ENCODE measurements at regions not wholly inside any gene's neighbourhood (a gene's known extent, or its start where the extent isn't known, plus 50 kb on each side); places are given as distances from the start of the nearest gene placed in this dataset.

DNA sequence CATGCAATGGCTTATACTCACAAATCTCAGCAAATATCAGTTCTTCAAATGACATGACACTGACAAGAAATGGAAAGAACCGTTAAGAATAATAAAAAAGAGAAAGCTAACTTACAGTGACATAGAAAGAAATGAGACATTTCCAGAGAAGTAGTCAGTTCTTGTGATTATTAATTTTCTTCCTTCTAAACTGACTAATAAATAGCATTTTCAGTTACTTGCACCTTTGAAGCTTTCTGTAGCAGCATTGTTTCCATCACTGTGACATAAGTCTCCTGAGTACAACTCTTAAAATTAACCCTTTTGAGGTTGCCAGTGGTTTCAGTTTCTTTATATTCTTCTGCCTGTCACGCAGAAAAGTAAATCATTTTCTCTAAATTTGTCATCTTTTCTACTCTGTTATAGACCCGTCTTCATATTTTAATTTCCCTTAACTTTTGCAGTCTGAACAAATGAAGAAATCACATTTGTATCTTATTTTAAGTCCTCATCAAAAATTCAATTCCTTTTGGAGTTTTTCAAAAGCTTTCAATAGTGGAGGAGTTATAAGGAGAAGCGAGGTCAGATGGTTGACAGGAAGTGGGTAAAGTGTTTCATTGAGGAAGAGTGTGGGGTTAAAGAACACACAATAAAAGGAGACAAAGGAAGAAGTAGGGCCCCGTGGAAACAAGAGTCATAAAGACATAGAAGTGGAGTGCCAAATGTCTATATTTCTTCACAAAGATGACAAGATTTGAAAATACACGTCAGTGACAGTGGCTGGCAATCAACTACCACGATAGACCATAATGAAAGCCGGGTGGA is 57.9 kb upstream of the S1PR1 start:
- Histone ChIP-seq H2AK5ac (ENCODE audit: low read length, severe bottlenecking) (no peak overlapping the region), H2BK120ac (ENCODE audit: low read depth, low read length) (no peak overlapping the region), H2AFZ (ENCODE audit: low read depth, low read length) (no peak overlapping the region), H3K9ac (ENCODE audit: low read length) (no peak overlapping the region), H3K36me3 (ENCODE audit: control insufficient read depth in 1 of 2, insufficient read depth in 2 of 2, low read depth in 1 of 2, low read length in 2 of 2) (no peaks in the 10 kb centered on the region), H3K18ac (ENCODE audit: low read depth in 1 of 2, low read length in 2 of 2) (no peak overlapping the region), H4K8ac (ENCODE audit: low read length) (no peak overlapping the region), H2BK12ac (ENCODE audit: low read length in 2 of 2) (no peak overlapping the region), H2BK5ac (ENCODE audit: low read depth, low read length, poor library complexity, severe bottlenecking) (no peak overlapping the region), H3K27me3 (ENCODE audit: control insufficient read depth in 1 of 2, insufficient read depth in 1 of 2, low read length in 2 of 2) (no peaks in the 10 kb centered on the region), H3K14ac (ENCODE audit: low read length in 2 of 2) (no peak overlapping the region), H4K91ac (ENCODE audit: low read length) (no peak overlapping the region), H3K23ac (ENCODE audit: low read length in 2 of 2) (no peak overlapping the region), H2BK15ac (ENCODE audit: low read depth, poor library complexity, severe bottlenecking) (no peak overlapping the region), H3K4me3 (ENCODE audit: insufficient read depth in 1 of 2, low read depth in 1 of 2, low read length in 2 of 2) (no peak overlapping the region), H3K4me1 (ENCODE audit: control insufficient read depth, insufficient read depth, low read depth, low read length) (no peaks in the 10 kb centered on the region), H3K79me1 (replicated peaks; ENCODE audit: low read length, poor library complexity, severe bottlenecking) (no peaks in the 10 kb centered on the region), H3K27ac (ENCODE audit: low read length, poor library complexity, severe bottlenecking) (no peak overlapping the region), H3K9me3 (ENCODE audit: control insufficient read depth, low read length) (no peaks in the 10 kb centered on the region), H3K4me2 (ENCODE audit: low read length, poor library complexity, severe bottlenecking) (no peak overlapping the region), H3K4ac (ENCODE audit: low read depth in 1 of 2, low read length in 2 of 2) (no peak overlapping the region)
- WGBS: 75% methylated on average over 7 of the region's 8 CpGs
- no peak for DNase-seq

- H3K4me2 ChIP-seq (ENCODE audit: low read length, poor library complexity, severe bottlenecking): no peak overlapping the region
Observed at GRCh38 chr1:101178341-101178687, 58.5 kb upstream of the S1PR1 start.

DNA sequence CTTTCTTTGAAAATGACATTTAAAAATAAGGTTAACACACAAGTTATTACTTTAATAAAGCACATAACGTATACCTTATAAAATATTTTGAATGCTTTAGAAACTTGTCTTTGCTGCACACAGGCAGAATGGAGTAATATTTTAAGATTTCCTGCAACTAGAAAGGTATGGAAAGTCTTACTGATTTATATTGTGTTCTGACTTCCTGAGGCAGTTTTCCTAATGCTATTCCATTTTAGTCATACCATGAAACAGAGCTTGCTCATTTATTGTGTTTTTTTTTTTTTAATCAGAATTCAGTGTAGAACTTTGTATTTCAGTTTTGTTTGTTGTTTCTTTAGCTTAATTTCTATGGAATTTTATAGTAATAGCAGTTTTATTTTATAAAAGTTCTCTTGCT is 60.9 kb upstream of the S1PR1 start:
- no peak overlapping the region for H4K91ac ChIP-seq (ENCODE audit: low read length)
- H3K27me3 ChIP-seq (ENCODE audit: control insufficient read depth in 1 of 2, insufficient read depth in 1 of 2, low read length in 2 of 2): no peaks in the 10 kb centered on the region
- no CpG with 5 or more reads among the region's 1 CpG for WGBS
- no peaks in the 10 kb centered on the region for H3K4me1 ChIP-seq (ENCODE audit: control insufficient read depth, insufficient read depth, low read depth, low read length)
- H2AK5ac ChIP-seq (ENCODE audit: low read length, severe bottlenecking): no peak overlapping the region
- no peak overlapping the region for H4K8ac ChIP-seq (ENCODE audit: low read length)
- no peak overlapping the region for H3K4me2 ChIP-seq (ENCODE audit: low read length, poor library complexity, severe bottlenecking)
- H3K18ac ChIP-seq (ENCODE audit: low read depth in 1 of 2, low read length in 2 of 2): no peak overlapping the region
- H2BK120ac ChIP-seq (ENCODE audit: low read depth, low read length): no peak overlapping the region
- H2BK12ac ChIP-seq (ENCODE audit: low read length in 2 of 2): no peak overlapping the region
- DNase-seq: no peak
- no peak overlapping the region for H2BK5ac ChIP-seq (ENCODE audit: low read depth, low read length, poor library complexity, severe bottlenecking)
- H3K4ac ChIP-seq (ENCODE audit: low read depth in 1 of 2, low read length in 2 of 2): no peak overlapping the region
- H3K79me1 ChIP-seq (replicated peaks; ENCODE audit: low read length, poor library complexity, severe bottlenecking): no peaks in the 10 kb centered on the region
- H3K9ac ChIP-seq (ENCODE audit: low read length): no peak overlapping the region
- H3K23ac ChIP-seq (ENCODE audit: low read length in 2 of 2): no peak overlapping the region
- no peak overlapping the region for H2AFZ ChIP-seq (ENCODE audit: low read depth, low read length)
- H3K36me3 ChIP-seq (ENCODE audit: control insufficient read depth in 1 of 2, insufficient read depth in 2 of 2, low read depth in 1 of 2, low read length in 2 of 2): no peaks in the 10 kb centered on the region
- no peak overlapping the region for H3K14ac ChIP-seq (ENCODE audit: low read length in 2 of 2)
- H2BK15ac ChIP-seq (ENCODE audit: low read depth, poor library complexity, severe bottlenecking): no peak overlapping the region
- H3K9me3 ChIP-seq (ENCODE audit: control insufficient read depth, low read length): no peaks in the 10 kb centered on the region
- H3K4me3 ChIP-seq (ENCODE audit: insufficient read depth in 1 of 2, low read depth in 1 of 2, low read length in 2 of 2): no peak overlapping the region
- H3K27ac ChIP-seq (ENCODE audit: low read length, poor library complexity, severe bottlenecking): no peak overlapping the region

More at GRCh38 chr1:101178341-101178687, 58.5 kb upstream of the S1PR1 start:
- H3K4me3 ChIP-seq (ENCODE audit: insufficient read depth in 1 of 2, low read depth in 1 of 2, low read length in 2 of 2): no peak overlapping the region
- H3K4ac ChIP-seq (ENCODE audit: low read depth in 1 of 2, low read length in 2 of 2): no peak overlapping the region
- H3K27me3 ChIP-seq (ENCODE audit: control insufficient read depth in 1 of 2, insufficient read depth in 1 of 2, low read length in 2 of 2): no peaks in the 10 kb centered on the region
- no peaks in the 10 kb centered on the region for H3K36me3 ChIP-seq (ENCODE audit: control insufficient read depth in 1 of 2, insufficient read depth in 2 of 2, low read depth in 1 of 2, low read length in 2 of 2)
- H4K8ac ChIP-seq (ENCODE audit: low read length): no peak overlapping the region
- no peak overlapping the region for H2BK5ac ChIP-seq (ENCODE audit: low read depth, low read length, poor library complexity, severe bottlenecking)
- H3K9me3 ChIP-seq (ENCODE audit: control insufficient read depth, low read length): no peaks in the 10 kb centered on the region
- H3K18ac ChIP-seq (ENCODE audit: low read depth in 1 of 2, low read length in 2 of 2): no peak overlapping the region
- no peaks in the 10 kb centered on the region for H3K4me1 ChIP-seq (ENCODE audit: control insufficient read depth, insufficient read depth, low read depth, low read length)
- H3K27ac ChIP-seq (ENCODE audit: low read length, poor library complexity, severe bottlenecking): no peak overlapping the region
- no peak overlapping the region for H3K14ac ChIP-seq (ENCODE audit: low read length in 2 of 2)
- no peak overlapping the region for H2AK5ac ChIP-seq (ENCODE audit: low read length, severe bottlenecking)
- H3K9ac ChIP-seq (ENCODE audit: low read length): no peak overlapping the region
- no peak overlapping the region for H2AFZ ChIP-seq (ENCODE audit: low read depth, low read length)
- 100% methylated on average over 1 of the region's 1 CpG for WGBS
- no peak overlapping the region for H2BK12ac ChIP-seq (ENCODE audit: low read length in 2 of 2)
- H3K79me1 ChIP-seq (replicated peaks; ENCODE audit: low read length, poor library complexity, severe bottlenecking): no peaks in the 10 kb centered on the region
- H2BK120ac ChIP-seq (ENCODE audit: low read depth, low read length): no peak overlapping the region
- no peak overlapping the region for H2BK15ac ChIP-seq (ENCODE audit: low read depth, poor library complexity, severe bottlenecking)
- H3K23ac ChIP-seq (ENCODE audit: low read length in 2 of 2): no peak overlapping the region
- no peak overlapping the region for H4K91ac ChIP-seq (ENCODE audit: low read length)
- DNase-seq: no peak

GRCh38 chr1:101175466-101175865 is 61.4 kb upstream of the S1PR1 start:
- H2BK120ac ChIP-seq (ENCODE audit: low read depth, low read length): no peak overlapping the region
- no peak overlapping the region for H4K91ac ChIP-seq (ENCODE audit: low read length)
- H3K9ac ChIP-seq (ENCODE audit: low read length): no peak overlapping the region
- H2BK5ac ChIP-seq (ENCODE audit: low read depth, low read length, poor library complexity, severe bottlenecking): no peak overlapping the region
- DNase-seq: no peak
- no peak overlapping the region for H3K4ac ChIP-seq (ENCODE audit: low read depth in 1 of 2, low read length in 2 of 2)
- H3K36me3 ChIP-seq (ENCODE audit: control insufficient read depth in 1 of 2, insufficient read depth in 2 of 2, low read depth in 1 of 2, low read length in 2 of 2): no peaks in the 10 kb centered on the region
- H3K4me1 ChIP-seq (ENCODE audit: control insufficient read depth, insufficient read depth, low read depth, low read length): no peaks in the 10 kb centered on the region
- no peak overlapping the region for H2BK15ac ChIP-seq (ENCODE audit: low read depth, poor library complexity, severe bottlenecking)
- no peaks in the 10 kb centered on the region for H3K79me1 ChIP-seq (replicated peaks; ENCODE audit: low read length, poor library complexity, severe bottlenecking)
- no peaks in the 10 kb centered on the region for H3K9me3 ChIP-seq (ENCODE audit: control insufficient read depth, low read length)
- no peak overlapping the region for H2AK5ac ChIP-seq (ENCODE audit: low read length, severe bottlenecking)
- H3K27ac ChIP-seq (ENCODE audit: low read length, poor library complexity, severe bottlenecking): no peak overlapping the region
- H3K27me3 ChIP-seq (ENCODE audit: control insufficient read depth in 1 of 2, insufficient read depth in 1 of 2, low read length in 2 of 2): no peaks in the 10 kb centered on the region
- no peak overlapping the region for H2BK12ac ChIP-seq (ENCODE audit: low read length in 2 of 2)
- H4K8ac ChIP-seq (ENCODE audit: low read length): no peak overlapping the region
- H3K18ac ChIP-seq (ENCODE audit: low read depth in 1 of 2, low read length in 2 of 2): no peak overlapping the region
- no peak overlapping the region for H3K23ac ChIP-seq (ENCODE audit: low read length in 2 of 2)
- no peak overlapping the region for H2AFZ ChIP-seq (ENCODE audit: low read depth, low read length)
- WGBS: 100% methylated on average over 1 of the region's 3 CpGs
- no peak overlapping the region for H3K4me3 ChIP-seq (ENCODE audit: insufficient read depth in 1 of 2, low read depth in 1 of 2, low read length in 2 of 2)
- no peak overlapping the region for H3K14ac ChIP-seq (ENCODE audit: low read length in 2 of 2)
- H3K4me2 ChIP-seq (ENCODE audit: low read length, poor library complexity, severe bottlenecking): no peak overlapping the region

Data from mesenchymal stem cell (in vitro differentiated cells and primary cell).